GM23338 (cell line): ENCODE measurements at regions not wholly inside any gene's neighbourhood (a gene's known extent, or its start where the extent isn't known, plus 50 kb on each side); places are given as distances from the start of the nearest gene placed in this dataset.

ENCODE experiments used
- ATAC-seq: fragments of 200-7000 bp; cut with Tn5 transposase; 3 replicates; pipeline ENCODE4 v1.9.1; 2020
- DNase-seq: peaks from one replicate; pipeline ENCODE4 v3.0.0-alpha.2; 2015; ENCODE audit warnings: low spot score
- H2AFZ ChIP-seq: fragments of 200-600 bp; sonication (generic); 2 replicates; pipeline ENCODE4 v1.8.0; 2016; ENCODE audit warnings: antibody characterized with exemption, mild to moderate bottlenecking, moderate library complexity
- H3F3A ChIP-seq: fragments of 200-600 bp; sonication (generic); replicated peaks from 2 replicates; pipeline ENCODE4 v1.8.0; 2017; ENCODE audit warnings: antibody characterized with exemption, mixed run types, low read depth
- H3K27ac ChIP-seq: fragments of 200-600 bp; sonication (generic); 2 replicates; pipeline ENCODE4 v1.6.1; 2016; ENCODE audit warnings: low read depth
- H3K27me3 ChIP-seq: fragments of 200-600 bp; sonication (generic); 2 replicates; pipeline ENCODE4 v1.8.0; 2016; ENCODE audit warnings: mild to moderate bottlenecking, mixed run types, moderate library complexity; ENCODE audit not compliant: insufficient read depth
- H3K36me3 ChIP-seq: fragments of 200-600 bp; sonication (generic); 2 replicates; pipeline ENCODE4 v1.8.0; 2016; ENCODE audit warnings: mild to moderate bottlenecking; ENCODE audit not compliant: insufficient read depth
- H3K4me1 ChIP-seq: fragments of 200-600 bp; sonication (generic); 2 replicates; pipeline ENCODE4 v1.8.0; 2016; ENCODE audit warnings: mild to moderate bottlenecking, moderate library complexity; ENCODE audit not compliant: insufficient read depth
- H3K4me2 ChIP-seq: fragments of 200-600 bp; sonication (generic); 2 replicates; pipeline ENCODE4 v1.7.1; 2017; ENCODE audit warnings: mixed run types
- H3K4me3 ChIP-seq: fragments of 200-600 bp; sonication (generic); 2 replicates; pipeline ENCODE4 v1.6.1; 2016; ENCODE audit warnings: mixed run types
- H3K79me2 ChIP-seq: fragments of 200-600 bp; sonication (generic); replicated peaks from 2 replicates; pipeline ENCODE4 v1.8.0; 2017; ENCODE audit warnings: mild to moderate bottlenecking; ENCODE audit not compliant: insufficient read depth
- H3K9me2 ChIP-seq: fragments of 200-600 bp; sonication (generic); 2 replicates; pipeline ENCODE4 v1.8.0; 2017; ENCODE audit not compliant: insufficient read depth
- H4K20me1 ChIP-seq: fragments of 200-600 bp; sonication (generic); replicated peaks from 2 replicates; pipeline ENCODE4 v1.8.0; 2017; ENCODE audit warnings: mild to moderate bottlenecking; ENCODE audit not compliant: insufficient read depth
- H3K27ac Mint-ChIP-seq: 2 replicates; pipeline ENCODE4 v1.8.0; 2020; ENCODE audit warnings: inconsistent platforms, mild to moderate bottlenecking, moderate library complexity, mixed read lengths
- H3K27me3 Mint-ChIP-seq: 3 replicates; pipeline ENCODE4 v1.8.0; 2022; ENCODE audit warnings: low read depth, mild to moderate bottlenecking, moderate library complexity, mixed read lengths, inconsistent platforms; ENCODE audit not compliant: insufficient read depth, poor library complexity
- H3K36me3 Mint-ChIP-seq: 3 replicates; pipeline ENCODE4 v1.8.0; 2021; ENCODE audit warnings: low read depth, mild to moderate bottlenecking, inconsistent platforms, moderate library complexity, mixed read lengths
- H3K4me1 Mint-ChIP-seq: 3 replicates; pipeline ENCODE4 v1.8.0; 2020; ENCODE audit warnings: mild to moderate bottlenecking, inconsistent platforms, mixed read lengths
- H3K4me3 Mint-ChIP-seq: 3 replicates; pipeline ENCODE4 v1.8.0; 2021; ENCODE audit warnings: moderate library complexity, mild to moderate bottlenecking, inconsistent platforms, mixed read lengths
- H3K9me3 Mint-ChIP-seq: 3 replicates; pipeline ENCODE4 v1.8.0; 2020; ENCODE audit warnings: moderate library complexity, mild to moderate bottlenecking, inconsistent platforms, mixed read lengths
- CREB1 ChIP-seq: fragments of 250-450 bp; sonication (Bioruptor Pico); IDR thresholded peaks from 2 replicates; pipeline ENCODE4 v1.5.0; 2020; ENCODE audit warnings: low read depth, mild to moderate bottlenecking, moderate library complexity
- EZH2phosphoT487 ChIP-seq: fragments of 200-600 bp; sonication (generic); IDR thresholded peaks from one replicate; pipeline ENCODE4 v1.8.1; 2018; ENCODE audit warnings: antibody characterized with exemption; ENCODE audit not compliant: unreplicated experiment
- JUNB ChIP-seq: IDR thresholded peaks from one replicate; pipeline ENCODE4 v1.6.1; 2016; ENCODE audit warnings: antibody characterized with exemption; ENCODE audit not compliant: unreplicated experiment
- POLR2AphosphoS5 ChIP-seq: IDR thresholded peaks from 2 replicates; pipeline ENCODE4 v1.6.1; 2016; ENCODE audit warnings: antibody characterized with exemption, low read depth
- STAT1 ChIP-seq: IDR thresholded peaks from one replicate; pipeline ENCODE4 v1.6.1; 2016; ENCODE audit warnings: antibody characterized with exemption; ENCODE audit not compliant: unreplicated experiment
- ZNF114 ChIP-seq: fragments of 250-450 bp; sonication (Bioruptor Pico); IDR thresholded peaks from 2 replicates; pipeline ENCODE4 v1.5.0; 2020; ENCODE audit warnings: mild to moderate bottlenecking, moderate library complexity
- ZNF331 ChIP-seq: fragments of 250-450 bp; sonication (Bioruptor Pico); IDR thresholded peaks from 2 replicates; pipeline ENCODE4 v1.5.0; 2020; ENCODE audit warnings: low read depth, mild to moderate bottlenecking, moderate library complexity
- TF ChIP-seq, protein P1 (sequence below): fragments of 250-450 bp; sonication (Bioruptor Pico); IDR thresholded peaks from 2 replicates; pipeline ENCODE4 v1.5.0; 2020; ENCODE audit warnings: mild to moderate bottlenecking, moderate library complexity
- TF ChIP-seq, protein P2 (sequence below): IDR thresholded peaks from one replicate; pipeline ENCODE4 v1.6.1; 2018; ENCODE audit warnings: antibody characterized with exemption; ENCODE audit not compliant: unreplicated experiment

DNA sequence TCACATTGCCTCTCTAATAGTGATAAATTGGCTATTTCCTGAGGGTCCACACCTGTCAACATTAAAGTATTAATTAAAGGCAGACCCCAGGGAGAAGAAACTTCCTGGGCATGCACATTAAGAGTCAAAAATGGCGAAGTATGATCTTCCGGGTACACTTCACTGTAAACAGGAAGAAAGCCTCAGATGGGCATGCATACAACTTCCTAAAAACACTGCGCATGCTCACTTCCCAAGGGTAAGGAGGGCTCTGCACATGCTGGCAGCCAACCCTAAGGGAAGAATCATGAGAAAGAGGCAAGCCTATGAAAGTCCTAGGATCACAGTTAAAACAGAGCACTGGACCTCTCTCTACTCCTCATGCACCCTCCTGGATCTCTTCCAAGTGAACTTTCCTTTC is 80.1 kb upstream of the IMMP2L start (continued):
- TF ChIP-seq, protein P1, sequence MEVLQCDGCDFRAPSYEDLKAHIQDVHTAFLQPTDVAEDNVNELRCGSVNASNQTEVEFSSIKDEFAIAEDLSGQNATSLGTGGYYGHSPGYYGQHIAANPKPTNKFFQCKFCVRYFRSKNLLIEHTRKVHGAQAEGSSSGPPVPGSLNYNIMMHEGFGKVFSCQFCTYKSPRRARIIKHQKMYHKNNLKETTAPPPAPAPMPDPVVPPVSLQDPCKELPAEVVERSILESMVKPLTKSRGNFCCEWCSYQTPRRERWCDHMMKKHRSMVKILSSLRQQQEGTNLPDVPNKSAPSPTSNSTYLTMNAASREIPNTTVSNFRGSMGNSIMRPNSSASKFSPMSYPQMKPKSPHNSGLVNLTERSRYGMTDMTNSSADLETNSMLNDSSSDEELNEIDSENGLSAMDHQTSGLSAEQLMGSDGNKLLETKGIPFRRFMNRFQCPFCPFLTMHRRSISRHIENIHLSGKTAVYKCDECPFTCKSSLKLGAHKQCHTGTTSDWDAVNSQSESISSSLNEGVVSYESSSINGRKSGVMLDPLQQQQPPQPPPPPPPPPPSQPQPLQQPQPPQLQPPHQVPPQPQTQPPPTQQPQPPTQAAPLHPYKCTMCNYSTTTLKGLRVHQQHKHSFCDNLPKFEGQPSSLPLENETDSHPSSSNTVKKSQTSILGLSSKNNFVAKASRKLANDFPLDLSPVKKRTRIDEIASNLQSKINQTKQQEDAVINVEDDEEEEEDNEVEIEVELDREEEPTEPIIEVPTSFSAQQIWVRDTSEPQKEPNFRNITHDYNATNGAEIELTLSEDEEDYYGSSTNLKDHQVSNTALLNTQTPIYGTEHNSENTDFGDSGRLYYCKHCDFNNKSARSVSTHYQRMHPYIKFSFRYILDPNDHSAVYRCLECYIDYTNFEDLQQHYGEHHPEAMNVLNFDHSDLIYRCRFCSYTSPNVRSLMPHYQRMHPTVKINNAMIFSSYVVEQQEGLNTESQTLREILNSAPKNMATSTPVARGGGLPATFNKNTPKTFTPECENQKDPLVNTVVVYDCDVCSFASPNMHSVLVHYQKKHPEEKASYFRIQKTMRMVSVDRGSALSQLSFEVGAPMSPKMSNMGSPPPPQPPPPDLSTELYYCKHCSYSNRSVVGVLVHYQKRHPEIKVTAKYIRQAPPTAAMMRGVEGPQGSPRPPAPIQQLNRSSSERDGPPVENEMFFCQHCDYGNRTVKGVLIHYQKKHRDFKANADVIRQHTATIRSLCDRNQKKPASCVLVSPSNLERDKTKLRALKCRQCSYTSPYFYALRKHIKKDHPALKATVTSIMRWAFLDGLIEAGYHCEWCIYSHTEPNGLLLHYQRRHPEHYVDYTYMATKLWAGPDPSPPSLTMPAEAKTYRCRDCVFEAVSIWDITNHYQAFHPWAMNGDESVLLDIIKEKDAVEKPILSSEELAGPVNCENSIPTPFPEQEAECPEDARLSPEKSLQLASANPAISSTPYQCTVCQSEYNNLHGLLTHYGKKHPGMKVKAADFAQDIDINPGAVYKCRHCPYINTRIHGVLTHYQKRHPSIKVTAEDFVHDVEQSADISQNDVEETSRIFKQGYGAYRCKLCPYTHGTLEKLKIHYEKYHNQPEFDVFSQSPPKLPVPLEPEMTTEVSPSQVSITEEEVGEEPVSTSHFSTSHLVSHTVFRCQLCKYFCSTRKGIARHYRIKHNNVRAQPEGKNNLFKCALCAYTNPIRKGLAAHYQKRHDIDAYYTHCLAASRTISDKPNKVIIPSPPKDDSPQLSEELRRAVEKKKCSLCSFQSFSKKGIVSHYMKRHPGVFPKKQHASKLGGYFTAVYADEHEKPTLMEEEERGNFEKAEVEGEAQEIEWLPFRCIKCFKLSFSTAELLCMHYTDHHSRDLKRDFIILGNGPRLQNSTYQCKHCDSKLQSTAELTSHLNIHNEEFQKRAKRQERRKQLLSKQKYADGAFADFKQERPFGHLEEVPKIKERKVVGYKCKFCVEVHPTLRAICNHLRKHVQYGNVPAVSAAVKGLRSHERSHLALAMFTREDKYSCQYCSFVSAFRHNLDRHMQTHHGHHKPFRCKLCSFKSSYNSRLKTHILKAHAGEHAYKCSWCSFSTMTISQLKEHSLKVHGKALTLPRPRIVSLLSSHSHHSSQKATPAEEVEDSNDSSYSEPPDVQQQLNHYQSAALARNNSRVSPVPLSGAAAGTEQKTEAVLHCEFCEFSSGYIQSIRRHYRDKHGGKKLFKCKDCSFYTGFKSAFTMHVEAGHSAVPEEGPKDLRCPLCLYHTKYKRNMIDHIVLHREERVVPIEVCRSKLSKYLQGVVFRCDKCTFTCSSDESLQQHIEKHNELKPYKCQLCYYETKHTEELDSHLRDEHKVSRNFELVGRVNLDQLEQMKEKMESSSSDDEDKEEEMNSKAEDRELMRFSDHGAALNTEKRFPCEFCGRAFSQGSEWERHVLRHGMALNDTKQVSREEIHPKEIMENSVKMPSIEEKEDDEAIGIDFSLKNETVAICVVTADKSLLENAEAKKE (CRISPR knock-in tag) = no peak
- TF ChIP-seq ZNF114 (CRISPR knock-in tag) = no peak
- TF ChIP-seq, protein P2, sequence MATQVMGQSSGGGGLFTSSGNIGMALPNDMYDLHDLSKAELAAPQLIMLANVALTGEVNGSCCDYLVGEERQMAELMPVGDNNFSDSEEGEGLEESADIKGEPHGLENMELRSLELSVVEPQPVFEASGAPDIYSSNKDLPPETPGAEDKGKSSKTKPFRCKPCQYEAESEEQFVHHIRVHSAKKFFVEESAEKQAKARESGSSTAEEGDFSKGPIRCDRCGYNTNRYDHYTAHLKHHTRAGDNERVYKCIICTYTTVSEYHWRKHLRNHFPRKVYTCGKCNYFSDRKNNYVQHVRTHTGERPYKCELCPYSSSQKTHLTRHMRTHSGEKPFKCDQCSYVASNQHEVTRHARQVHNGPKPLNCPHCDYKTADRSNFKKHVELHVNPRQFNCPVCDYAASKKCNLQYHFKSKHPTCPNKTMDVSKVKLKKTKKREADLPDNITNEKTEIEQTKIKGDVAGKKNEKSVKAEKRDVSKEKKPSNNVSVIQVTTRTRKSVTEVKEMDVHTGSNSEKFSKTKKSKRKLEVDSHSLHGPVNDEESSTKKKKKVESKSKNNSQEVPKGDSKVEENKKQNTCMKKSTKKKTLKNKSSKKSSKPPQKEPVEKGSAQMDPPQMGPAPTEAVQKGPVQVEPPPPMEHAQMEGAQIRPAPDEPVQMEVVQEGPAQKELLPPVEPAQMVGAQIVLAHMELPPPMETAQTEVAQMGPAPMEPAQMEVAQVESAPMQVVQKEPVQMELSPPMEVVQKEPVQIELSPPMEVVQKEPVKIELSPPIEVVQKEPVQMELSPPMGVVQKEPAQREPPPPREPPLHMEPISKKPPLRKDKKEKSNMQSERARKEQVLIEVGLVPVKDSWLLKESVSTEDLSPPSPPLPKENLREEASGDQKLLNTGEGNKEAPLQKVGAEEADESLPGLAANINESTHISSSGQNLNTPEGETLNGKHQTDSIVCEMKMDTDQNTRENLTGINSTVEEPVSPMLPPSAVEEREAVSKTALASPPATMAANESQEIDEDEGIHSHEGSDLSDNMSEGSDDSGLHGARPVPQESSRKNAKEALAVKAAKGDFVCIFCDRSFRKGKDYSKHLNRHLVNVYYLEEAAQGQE = no peak
- no peak for TF ChIP-seq JUNB
- no peak for TF ChIP-seq ZNF331

DNA sequence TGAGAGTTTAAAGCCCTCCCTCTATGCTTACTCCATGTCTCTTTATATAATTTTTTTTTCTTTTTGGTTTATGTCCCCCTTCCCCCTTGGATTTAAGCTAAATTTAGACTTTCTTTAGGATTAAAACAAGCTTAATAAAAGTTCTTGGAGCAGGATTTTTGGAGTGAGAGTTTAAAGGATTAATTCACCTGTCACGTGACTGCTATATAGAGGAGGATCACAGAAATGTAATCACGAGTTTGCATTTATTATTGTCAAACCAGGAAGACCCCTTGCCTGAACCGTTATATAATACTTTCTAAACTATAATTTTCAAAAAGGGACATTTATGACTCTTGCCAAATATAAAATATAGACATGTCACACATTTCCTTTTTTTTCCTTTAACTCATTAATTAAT is 78.1 kb upstream of the IMMP2L start:
- no peak overlapping the region for H3K27ac ChIP-seq
- no peaks in the 10 kb centered on the region for H3K4me1 ChIP-seq
- no peak overlapping the region for H3K4me3 ChIP-seq
- no peaks in the 10 kb centered on the region for H3K36me3 ChIP-seq
- no peak overlapping the region for H3K27ac Mint-ChIP-seq
- no peak overlapping the region for H3K4me3 Mint-ChIP-seq
- H2AFZ ChIP-seq = no peak overlapping the region
- H3K36me3 Mint-ChIP-seq = peaks cover 13% of the 10 kb centered on the region
- peaks cover 32% of the 10 kb centered on the region for H3K27me3 Mint-ChIP-seq
- H3K27me3 ChIP-seq = peaks cover 59% of the 10 kb centered on the region
- H3K4me2 ChIP-seq = no peak overlapping the region
- no peaks in the 10 kb centered on the region for H3F3A ChIP-seq
- H3K79me2 ChIP-seq = no peaks in the 10 kb centered on the region
- ATAC-seq (no peak), DNase-seq (no peak)
- H3K4me1 Mint-ChIP-seq = no peaks in the 10 kb centered on the region
- H4K20me1 ChIP-seq = no peaks in the 10 kb centered on the region
- H3K9me2 ChIP-seq = no peaks in the 10 kb centered on the region
- H3K9me3 Mint-ChIP-seq = peaks cover 10% of the 10 kb centered on the region
- TF ChIP-seq EZH2phosphoT487 = no peak
- no peak for TF ChIP-seq JUNB
- no peak for TF ChIP-seq CREB1 (CRISPR knock-in tag)
- TF ChIP-seq ZNF114 (CRISPR knock-in tag) = no peak
- no peak for TF ChIP-seq POLR2AphosphoS5
- TF ChIP-seq STAT1 = no peak
- no peak for TF ChIP-seq ZNF331
